ENCODE measurements at regions not wholly inside any gene's neighbourhood (a gene's known extent, or its start where the extent isn't known, plus 50 kb on each side); places are given as distances from the start of the nearest gene placed in this dataset.
"Not testable (repeated sequence)": the region's sequence is repeated elsewhere in the genome, so short reads cannot be mapped to it uniquely, and the experiment has no call there.

- no peak for DNase-seq (ENCODE audit: low read depth, low spot score)
- in situ Hi-C loops (cut with HindIII; ENCODE audit: low pct_unique_long_range_greater_than_20kb, low sequenced_read_pairs), result no loop called here
These were observed 752.2 kb downstream of the FSCB start for GRCh38 chr14:43754838-43755237.

GRCh38 chr14:43745746-43746145, 761.3 kb downstream of the FSCB start:
- no peak for DNase-seq (ENCODE audit: low read depth, low spot score)
- in situ Hi-C loops (cut with HindIII; ENCODE audit: low pct_unique_long_range_greater_than_20kb, low sequenced_read_pairs), result no loop called here

- in situ Hi-C loops (cut with HindIII; ENCODE audit: low pct_unique_long_range_greater_than_20kb, low sequenced_read_pairs), result no loop called here
- DNase-seq (ENCODE audit: low read depth, low spot score), result no peak
These were observed 771.2 kb downstream of the FSCB start for GRCh38 chr14:43735932-43736331.

- in situ Hi-C loops (cut with HindIII; ENCODE audit: low pct_unique_long_range_greater_than_20kb, low sequenced_read_pairs), result no loop called here
- DNase-seq (ENCODE audit: low read depth, low spot score), result no peak
These were observed 777.9 kb downstream of the FSCB start for GRCh38 chr14:43729143-43729542.

GRCh38 chr14:43706900-43707299, 800.2 kb downstream of the FSCB start:
- in situ Hi-C loops (cut with HindIII; ENCODE audit: low pct_unique_long_range_greater_than_20kb, low sequenced_read_pairs), result no loop called here
- DNase-seq (ENCODE audit: low read depth, low spot score), result peak; percentile 20

- in situ Hi-C loops (cut with HindIII; ENCODE audit: low pct_unique_long_range_greater_than_20kb, low sequenced_read_pairs); DNase-seq (ENCODE audit: low read depth, low spot score): not testable (repeated sequence)
These were observed 808.4 kb downstream of the FSCB start for GRCh38 chr14:43698561-43699284.

- in situ Hi-C loops (cut with HindIII; ENCODE audit: low pct_unique_long_range_greater_than_20kb, low sequenced_read_pairs), result no loop called here
- DNase-seq (ENCODE audit: low read depth, low spot score), result no peak
These were observed 810.1 kb downstream of the FSCB start for GRCh38 chr14:43697003-43697402.

GRCh38 chr14:43692706-43693105, 814.4 kb downstream of the FSCB start:
- no peak for DNase-seq (ENCODE audit: low read depth, low spot score)
- in situ Hi-C loops (cut with HindIII; ENCODE audit: low pct_unique_long_range_greater_than_20kb, low sequenced_read_pairs), result no loop called here

- in situ Hi-C loops (cut with HindIII; ENCODE audit: low pct_unique_long_range_greater_than_20kb, low sequenced_read_pairs), result no loop called here
- no peak for DNase-seq (ENCODE audit: low read depth, low spot score)
These were observed 819.2 kb downstream of the FSCB start for GRCh38 chr14:43687921-43688320.

- DNase-seq (ENCODE audit: low read depth, low spot score), result no peak
- in situ Hi-C loops (cut with HindIII; ENCODE audit: low pct_unique_long_range_greater_than_20kb, low sequenced_read_pairs), result no loop called here
These were observed 829.5 kb downstream of the FSCB start for GRCh38 chr14:43677581-43677980.

GRCh38 chr14:43674273-43674672, 832.8 kb downstream of the FSCB start:
- in situ Hi-C loops (cut with HindIII; ENCODE audit: low pct_unique_long_range_greater_than_20kb, low sequenced_read_pairs), result no loop called here
- DNase-seq (ENCODE audit: low read depth, low spot score), result no peak

- no peak for DNase-seq (ENCODE audit: low read depth, low spot score)
- in situ Hi-C loops (cut with HindIII; ENCODE audit: low pct_unique_long_range_greater_than_20kb, low sequenced_read_pairs), result no loop called here
These were observed 835.2 kb downstream of the FSCB start for GRCh38 chr14:43671716-43672485.

GRCh38 chr14:43669355-43669754, 837.7 kb downstream of the FSCB start:
- in situ Hi-C loops (cut with HindIII; ENCODE audit: low pct_unique_long_range_greater_than_20kb, low sequenced_read_pairs), result no loop called here

GRCh38 chr14:43665570-43666267, 841.4 kb downstream of the FSCB start:
- in situ Hi-C loops (cut with HindIII; ENCODE audit: low pct_unique_long_range_greater_than_20kb, low sequenced_read_pairs), result no loop called here
- DNase-seq (ENCODE audit: low read depth, low spot score), result no peak

More at GRCh38 chr14:43669355-43669754, 837.7 kb downstream of the FSCB start:
- no peak for DNase-seq (ENCODE audit: low read depth, low spot score)

GRCh38 chr14:43655194-43655593, 851.9 kb downstream of the FSCB start:
- in situ Hi-C loops (cut with HindIII; ENCODE audit: low pct_unique_long_range_greater_than_20kb, low sequenced_read_pairs); DNase-seq (ENCODE audit: low read depth, low spot score): not testable (repeated sequence)

- no peak for DNase-seq (ENCODE audit: low read depth, low spot score)
- in situ Hi-C loops (cut with HindIII; ENCODE audit: low pct_unique_long_range_greater_than_20kb, low sequenced_read_pairs), result no loop called here
These were observed 855.2 kb downstream of the FSCB start for GRCh38 chr14:43651896-43652295.

- in situ Hi-C loops (cut with HindIII; ENCODE audit: low pct_unique_long_range_greater_than_20kb, low sequenced_read_pairs), result no loop called here
These were observed 855.8 kb downstream of the FSCB start for GRCh38 chr14:43651185-43651787.

GRCh38 chr14:43649508-43649907, 857.6 kb downstream of the FSCB start:
- in situ Hi-C loops (cut with HindIII; ENCODE audit: low pct_unique_long_range_greater_than_20kb, low sequenced_read_pairs), result no loop called here
- no peak for DNase-seq (ENCODE audit: low read depth, low spot score)

More at GRCh38 chr14:43651185-43651787, 855.8 kb downstream of the FSCB start:
- DNase-seq (ENCODE audit: low read depth, low spot score), result no peak

Measured in SK-MEL-5 (cell line).